ENCODE measurements at regions not wholly inside any gene's neighbourhood (a gene's known extent, or its start where the extent isn't known, plus 50 kb on each side); places are given as distances from the start of the nearest gene placed in this dataset.
"Not testable (repeated sequence)": the region's sequence is repeated elsewhere in the genome, so short reads cannot be mapped to it uniquely, and the experiment has no call there.

GRCh38 chr15:96807361-96807760 is 476.9 kb downstream of the NR2F2 start:
- no peak for DNase-seq

GRCh38 chr15:96817900-96818299 is 487.4 kb downstream of the NR2F2 start:
- DNase-seq: no peak

- DNase-seq: no peak
Observed at GRCh38 chr15:96818861-96819260, 488.4 kb downstream of the NR2F2 start.

- no peak for DNase-seq
Observed at GRCh38 chr15:96827981-96828380, 497.5 kb downstream of the NR2F2 start.

GRCh38 chr15:96837241-96837970 is 506.9 kb downstream of the NR2F2 start:
- DNase-seq: no peak

GRCh38 chr15:96838081-96838480 is 507.6 kb downstream of the NR2F2 start:
- DNase-seq: no peak

GRCh38 chr15:96849271-96849900 is 518.9 kb downstream of the NR2F2 start:
- DNase-seq: no peak

GRCh38 chr15:96851613-96852012 is 521.1 kb downstream of the NR2F2 start:
- no peak for DNase-seq

- DNase-seq: peak; percentile 30
Observed at GRCh38 chr15:96858694-96859093, 528.2 kb downstream of the NR2F2 start.

GRCh38 chr15:96860741-96861140 is 530.2 kb downstream of the NR2F2 start:
- no peak for DNase-seq

- no peak for DNase-seq
Observed at GRCh38 chr15:96867992-96868391, 537.5 kb downstream of the NR2F2 start.

GRCh38 chr15:96869122-96869521 is 538.6 kb downstream of the NR2F2 start:
- DNase-seq: no peak

GRCh38 chr15:96869790-96870189 is 539.3 kb downstream of the NR2F2 start:
- DNase-seq: no peak

GRCh38 chr15:96870580-96870979 is 540.1 kb downstream of the NR2F2 start:
- no peak for DNase-seq

- not testable (repeated sequence) for DNase-seq
Observed at GRCh38 chr15:96877442-96877841, 546.9 kb downstream of the NR2F2 start.

GRCh38 chr15:96878129-96878528 is 547.6 kb downstream of the NR2F2 start:
- DNase-seq: no peak

- no peak for DNase-seq
Observed at GRCh38 chr15:96882121-96882772, 551.7 kb downstream of the NR2F2 start.

- no peak for DNase-seq
Observed at GRCh38 chr15:96887730-96888129, 557.2 kb downstream of the NR2F2 start.

GRCh38 chr15:96888764-96889163 is 558.3 kb downstream of the NR2F2 start:
- no peak for DNase-seq

GRCh38 chr15:96889734-96890480 is 559.4 kb downstream of the NR2F2 start:
- DNase-seq: no peak

- no peak for DNase-seq
Observed at GRCh38 chr15:96891046-96891445, 560.5 kb downstream of the NR2F2 start.

- DNase-seq: no peak
Observed at GRCh38 chr15:96893159-96893906, 562.8 kb downstream of the NR2F2 start.

Measured in muscle of arm (tissue), 1 donor.